ENCODE measurements at regions not wholly inside any gene's neighbourhood (a gene's known extent, or its start where the extent isn't known, plus 50 kb on each side); places are given as distances from the start of the nearest gene placed in this dataset.

GRCh38 chr3:63092515-63092914, 185.6 kb upstream of the SYNPR start:
- TF ChIP-seq CTCF (conservative IDR thresholded peaks at IDR 0.05; ENCODE audit: low read length) (no peak), EZH2phosphoT487 (IDR thresholded peaks at IDR 0.05; ENCODE audit: borderline replicate concordance, low read depth, low read length) (no peak)
